Neural progenitor cell (in vitro differentiated cells): ENCODE measurements at regions not wholly inside any gene's neighbourhood (a gene's known extent, or its start where the extent isn't known, plus 50 kb on each side); places are given as distances from the start of the nearest gene placed in this dataset.
"Not testable (repeated sequence)": the region's sequence is repeated elsewhere in the genome, so short reads cannot be mapped to it uniquely, and the experiment has no call there.

Experiments used
- DNase-seq: peaks from one replicate; pipeline ENCODE4 v3.0.0-alpha.2; 2016; ENCODE audit warnings: low spot score
- H2AFZ ChIP-seq: fragments of 200-600 bp; sonication (generic); replicated peaks from 2 replicates; pipeline ENCODE4 v1.6.1; 2016; ENCODE audit warnings: antibody characterized with exemption
- H3F3A ChIP-seq: fragments of 200-600 bp; sonication (generic); 2 replicates; pipeline ENCODE4 v1.6.1; 2016; ENCODE audit warnings: antibody characterized with exemption, low read depth
- H3K27ac ChIP-seq: fragments of 200-600 bp; sonication (generic); 2 replicates; pipeline ENCODE4 v1.5.1; 2016; ENCODE audit warnings: mild to moderate bottlenecking
- H3K27me3 ChIP-seq: fragments of 200-600 bp; sonication (generic); 2 replicates; pipeline ENCODE4 v1.6.1; 2016; ENCODE audit warnings: mild to moderate bottlenecking, moderate library complexity
- H3K36me3 ChIP-seq: fragments of 200-600 bp; sonication (generic); 2 replicates; pipeline ENCODE4 v1.5.1; 2016
- H3K4me1 ChIP-seq: fragments of 200-600 bp; sonication (generic); 2 replicates; pipeline ENCODE4 v1.6.1; 2016; ENCODE audit warnings: mixed run types
- H3K4me2 ChIP-seq: fragments of 200-600 bp; sonication (generic); 2 replicates; pipeline ENCODE4 v1.6.1; 2016
- H3K4me3 ChIP-seq: fragments of 200-600 bp; sonication (generic); 2 replicates; pipeline ENCODE4 v1.5.1; 2016
- H3K79me2 ChIP-seq: fragments of 200-600 bp; sonication (generic); 2 replicates; pipeline ENCODE4 v1.6.1; 2016; ENCODE audit warnings: low read depth
- H3K9ac ChIP-seq: fragments of 200-600 bp; sonication (generic); 2 replicates; pipeline ENCODE4 v1.6.1; 2016
- H3K9me3 ChIP-seq: fragments of 200-600 bp; sonication (generic); 2 replicates; pipeline ENCODE4 v1.5.1; 2016; ENCODE audit warnings: low read depth
- H4K20me1 ChIP-seq: fragments of 200-600 bp; sonication (generic); 2 replicates; pipeline ENCODE4 v1.6.1; 2016; ENCODE audit warnings: low read depth
- H3K27ac Mint-ChIP-seq: 3 replicates; pipeline ENCODE4 v1.8.0; 2021; ENCODE audit warnings: mixed read lengths
- H3K27me3 Mint-ChIP-seq: 2 replicates; pipeline ENCODE4 v1.8.0; 2022; ENCODE audit warnings: low read depth, mild to moderate bottlenecking, inconsistent platforms, moderate library complexity, mixed read lengths; ENCODE audit not compliant: insufficient read depth
- H3K36me3 Mint-ChIP-seq: 3 replicates; pipeline ENCODE4 v1.8.0; 2021; ENCODE audit warnings: mixed read lengths
- H3K4me1 Mint-ChIP-seq: 3 replicates; pipeline ENCODE4 v1.8.0; 2021; ENCODE audit warnings: mixed read lengths
- H3K4me3 Mint-ChIP-seq: 3 replicates; pipeline ENCODE4 v1.8.0; 2021; ENCODE audit warnings: mild to moderate bottlenecking, moderate library complexity, mixed read lengths
- H3K9me3 Mint-ChIP-seq: 3 replicates; pipeline ENCODE4 v1.8.0; 2020; ENCODE audit warnings: mixed read lengths
- CTCF ChIP-seq: fragments of 200-600 bp; sonication (generic); IDR thresholded peaks from 2 replicates; pipeline ENCODE4 v1.5.1; 2017; ENCODE audit warnings: antibody characterized with exemption, mild to moderate bottlenecking
- EZH2 ChIP-seq: fragments of 200-600 bp; sonication (generic); IDR thresholded peaks from 2 replicates; pipeline ENCODE4 v1.6.1; 2017; ENCODE audit warnings: antibody characterized with exemption, mild to moderate bottlenecking, moderate library complexity
- EZH2phosphoT487 ChIP-seq: fragments of 200-600 bp; sonication (generic); IDR thresholded peaks from 2 replicates; pipeline ENCODE4 v1.6.1; 2017; ENCODE audit warnings: antibody characterized with exemption

GRCh38 chr3:144743225-144743668 lies 771.6 kb downstream of the DIPK2A start:
- no peaks in the 10 kb centered on the region for H3K36me3 Mint-ChIP-seq

GRCh38 chr3:144744473-144744872 lies 772.9 kb downstream of the DIPK2A start:
- no peaks in the 10 kb centered on the region for H3K27me3 ChIP-seq
- H3F3A ChIP-seq: no peaks in the 10 kb centered on the region
- no peak overlapping the region for H3K4me2 ChIP-seq
- H3K4me1 Mint-ChIP-seq: no peaks in the 10 kb centered on the region
- no peak for DNase-seq
- TF ChIP-seq EZH2 (no peak), EZH2phosphoT487 (no peak)
- H3K27ac ChIP-seq: no peak overlapping the region
- no peak overlapping the region for H3K9ac ChIP-seq
- H3K9me3 Mint-ChIP-seq: no peaks in the 10 kb centered on the region
- no peaks in the 10 kb centered on the region for H3K79me2 ChIP-seq
- H3K27ac Mint-ChIP-seq: no peak overlapping the region
- no peaks in the 10 kb centered on the region for H4K20me1 ChIP-seq
- no peaks in the 10 kb centered on the region for H3K4me1 ChIP-seq
- no peaks in the 10 kb centered on the region for H3K27me3 Mint-ChIP-seq
- no peaks in the 10 kb centered on the region for H3K36me3 Mint-ChIP-seq
- no peak overlapping the region for H2AFZ ChIP-seq
- no peak overlapping the region for H3K4me3 ChIP-seq
- H3K9me3 ChIP-seq: no peaks in the 10 kb centered on the region
- H3K4me3 Mint-ChIP-seq: no peak overlapping the region
- no peaks in the 10 kb centered on the region for H3K36me3 ChIP-seq

More at GRCh38 chr3:144743225-144743668, 771.6 kb downstream of the DIPK2A start:
- Mint-ChIP-seq H3K9me3 (no peaks in the 10 kb centered on the region), H3K27ac (no peak overlapping the region), H3K27me3 (no peaks in the 10 kb centered on the region), H3K4me3 (no peak overlapping the region), H3K4me1 (no peaks in the 10 kb centered on the region)
- Histone ChIP-seq H3K4me1 (no peaks in the 10 kb centered on the region), H2AFZ (no peak overlapping the region), H3K9ac (no peak overlapping the region), H3K4me3 (no peak overlapping the region), H3K9me3 (no peaks in the 10 kb centered on the region), H3K79me2 (no peaks in the 10 kb centered on the region), H3K4me2 (no peak overlapping the region), H3K27ac (no peak overlapping the region), H3K36me3 (no peaks in the 10 kb centered on the region), H3F3A (no peaks in the 10 kb centered on the region), H3K27me3 (no peaks in the 10 kb centered on the region), H4K20me1 (no peaks in the 10 kb centered on the region)
- DNase-seq: no peak
- TF ChIP-seq EZH2 (no peak), EZH2phosphoT487 (no peak), CTCF (no peak)

GRCh38 chr3:144746631-144747030 lies 775.0 kb downstream of the DIPK2A start:
- H3K36me3 ChIP-seq: no peaks in the 10 kb centered on the region
- H2AFZ ChIP-seq: no peak overlapping the region
- Mint-ChIP-seq H3K4me3 (no peak overlapping the region), H3K27me3 (no peaks in the 10 kb centered on the region), H3K27ac (no peak overlapping the region), H3K4me1 (no peaks in the 10 kb centered on the region), H3K36me3 (no peaks in the 10 kb centered on the region), H3K9me3 (no peaks in the 10 kb centered on the region)
- TF ChIP-seq CTCF: no peak
- no peak for TF ChIP-seq EZH2phosphoT487
- TF ChIP-seq EZH2: no peak
- no peaks in the 10 kb centered on the region for H3K4me1 ChIP-seq
- no peak overlapping the region for H3K27ac ChIP-seq
- H4K20me1 ChIP-seq: no peaks in the 10 kb centered on the region
- no peak for DNase-seq
- no peaks in the 10 kb centered on the region for H3K27me3 ChIP-seq
- no peak overlapping the region for H3K4me3 ChIP-seq
- H3F3A ChIP-seq: no peaks in the 10 kb centered on the region
- no peaks in the 10 kb centered on the region for H3K79me2 ChIP-seq
- H3K9me3 ChIP-seq: no peaks in the 10 kb centered on the region
- H3K4me2 ChIP-seq: no peak overlapping the region
- H3K9ac ChIP-seq: no peak overlapping the region

DNA sequence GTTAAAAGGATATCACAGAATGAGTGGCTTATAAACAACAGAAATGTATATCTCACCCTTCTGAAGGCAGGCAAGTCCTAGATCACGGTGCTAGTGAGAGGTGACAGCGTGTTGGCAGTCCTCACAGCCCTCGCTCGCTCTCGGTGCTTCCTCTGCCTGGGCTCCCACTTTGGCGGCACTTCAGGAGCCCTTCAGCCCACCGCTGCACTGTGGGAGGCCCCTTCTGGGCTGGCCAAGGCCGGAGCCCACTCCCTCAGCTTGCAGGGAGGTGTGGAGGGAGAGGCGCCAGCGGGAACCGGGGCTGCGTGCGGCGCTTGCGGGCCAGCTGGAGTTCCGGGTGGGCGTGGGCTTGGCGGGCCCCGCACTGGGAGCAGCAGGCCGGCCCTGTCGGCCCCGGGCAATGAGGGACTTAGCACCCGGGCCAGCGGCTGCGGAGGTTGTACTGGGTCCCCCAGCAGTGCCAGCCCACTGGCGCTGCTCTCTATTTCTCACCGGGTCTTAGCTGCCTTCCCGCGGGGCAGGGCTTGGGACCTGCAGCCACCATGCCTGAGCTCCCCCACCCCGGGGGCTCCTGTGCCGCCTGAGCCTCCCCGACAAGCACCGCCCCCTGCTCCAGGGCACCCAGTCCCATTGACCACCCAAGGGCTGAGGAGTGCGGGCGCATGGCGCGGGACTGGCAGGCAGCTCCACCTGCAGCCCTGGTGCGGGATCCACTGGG lies 778.1 kb downstream of the DIPK2A start:
- H3K27me3 ChIP-seq, H4K20me1 ChIP-seq, H3K4me1 Mint-ChIP-seq, H3K27ac ChIP-seq, H3K4me3 ChIP-seq, H3K4me2 ChIP-seq, H3K27me3 Mint-ChIP-seq, H3K79me2 ChIP-seq, H3K36me3 Mint-ChIP-seq, H3K4me1 ChIP-seq, H2AFZ ChIP-seq, H3K27ac Mint-ChIP-seq, DNase-seq, H3F3A ChIP-seq, H3K9me3 ChIP-seq, H3K9ac ChIP-seq, H3K4me3 Mint-ChIP-seq, H3K36me3 ChIP-seq, H3K9me3 Mint-ChIP-seq: not testable (repeated sequence)
